ENCODE measurements at regions not wholly inside any gene's neighbourhood (a gene's known extent, or its start where the extent isn't known, plus 50 kb on each side); places are given as distances from the start of the nearest gene placed in this dataset.
"Not testable (repeated sequence)": the region's sequence is repeated elsewhere in the genome, so short reads cannot be mapped to it uniquely, and the experiment has no call there.

- no peak for DNase-seq
These were observed 405.0 kb upstream of the ZMIZ1 start for GRCh38 chr10:78663721-78664120.

DNA sequence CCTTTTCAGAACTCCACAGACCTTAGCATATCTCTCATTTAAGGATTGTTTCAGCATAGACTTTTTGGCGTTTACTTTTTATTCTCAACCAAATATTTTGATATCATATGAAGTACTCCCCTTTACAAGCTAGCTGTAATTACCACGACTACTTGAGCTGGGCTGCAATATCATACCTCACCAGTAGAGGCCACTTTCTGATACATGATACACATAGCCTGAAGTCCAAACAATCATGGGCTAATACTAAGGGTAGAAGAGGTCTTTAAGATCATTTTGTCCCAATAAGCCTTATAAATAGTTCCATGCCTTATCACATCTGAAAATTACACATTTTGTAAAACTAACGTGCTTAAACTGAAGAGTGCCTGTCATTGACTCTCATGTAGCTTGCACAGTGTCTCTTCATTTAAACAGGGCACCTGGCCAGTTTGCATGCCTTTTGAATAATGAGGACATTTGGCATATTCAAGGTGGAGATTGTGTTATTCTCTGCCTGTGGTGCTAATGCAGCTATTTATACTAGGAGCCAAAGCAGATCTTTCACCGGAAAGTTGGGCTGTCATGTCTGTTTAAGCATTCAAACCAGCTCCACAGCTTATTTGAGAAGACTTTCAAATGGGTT lies 403.7 kb upstream of the ZMIZ1 start:
- peak in 1 of 2 donors; percentile 4 for DNase-seq

GRCh38 chr10:78672918-78673317 lies 395.8 kb upstream of the ZMIZ1 start:
- DNase-seq: no peak

DNA sequence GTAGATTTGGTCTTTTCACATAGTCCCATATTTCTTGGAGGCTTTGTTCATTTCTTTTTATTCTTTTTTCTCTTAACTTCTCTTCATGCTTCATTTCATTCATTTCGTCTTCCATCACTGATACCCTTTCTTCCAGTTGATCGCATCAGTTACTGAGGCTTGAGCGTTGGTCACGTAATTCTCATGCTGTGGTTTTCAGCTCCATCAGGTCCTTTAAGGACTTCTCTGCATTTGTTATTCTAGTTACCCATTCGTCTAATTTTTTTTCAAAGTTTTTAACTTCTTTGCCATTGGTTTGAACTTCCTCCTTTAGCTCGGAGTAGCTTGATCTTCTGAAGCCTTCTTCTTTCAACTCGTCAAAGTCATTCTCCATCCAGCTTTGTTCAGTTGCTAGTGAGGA lies 387.6 kb upstream of the ZMIZ1 start:
- not testable (repeated sequence) for DNase-seq

DNA sequence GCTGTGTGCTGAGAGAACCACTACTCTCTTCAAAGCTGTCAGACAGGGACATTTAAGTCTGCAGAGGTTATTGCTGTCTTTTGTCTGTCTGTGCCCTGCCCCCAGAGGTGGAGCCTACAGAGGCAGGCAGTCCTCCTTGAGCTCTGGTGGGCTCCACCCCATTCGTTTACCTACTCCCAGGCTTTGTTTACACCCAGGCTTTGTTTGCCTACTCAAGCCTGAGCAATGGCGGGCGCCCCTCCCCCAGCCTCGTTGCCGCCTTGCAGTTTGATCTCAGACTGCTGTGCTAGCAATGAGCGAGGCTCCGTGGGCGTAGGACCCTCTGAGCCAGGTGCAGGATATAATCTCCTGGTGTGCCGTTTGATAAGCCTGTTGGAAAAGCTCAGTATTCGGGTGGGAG lies 386.8 kb upstream of the ZMIZ1 start:
- not testable (repeated sequence) for DNase-seq

GRCh38 chr10:78684947-78685346 lies 383.8 kb upstream of the ZMIZ1 start:
- DNase-seq: no peak

DNA sequence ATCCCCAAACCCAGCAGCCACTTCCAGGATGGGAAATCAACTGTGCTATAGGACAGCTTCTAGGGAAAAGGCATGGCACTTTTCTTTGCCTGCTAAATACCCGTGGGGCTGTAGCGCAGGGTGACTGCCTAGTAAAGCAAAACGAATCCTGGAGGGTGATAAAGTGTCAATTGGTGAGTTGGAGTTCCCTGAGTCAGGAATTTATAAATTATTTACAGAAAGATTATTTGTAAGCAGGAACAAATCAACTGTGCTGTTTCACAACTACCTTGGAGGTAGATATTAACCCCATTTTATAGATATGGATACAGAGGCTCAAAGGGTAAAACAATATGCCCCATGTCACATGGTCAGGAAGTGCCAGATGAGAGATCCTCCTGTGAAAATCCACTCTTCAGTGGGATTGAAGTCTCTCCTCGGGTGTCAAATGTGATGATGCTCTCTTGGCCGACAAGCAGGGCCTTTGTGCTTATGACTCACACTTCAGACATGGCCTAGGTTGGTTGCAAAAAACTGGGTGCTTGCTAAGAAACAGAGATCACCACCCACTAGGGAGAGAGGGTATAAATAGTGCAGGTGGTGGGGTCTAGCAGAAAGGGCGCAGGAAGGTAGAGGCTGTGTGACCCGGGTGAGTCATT lies 383.2 kb upstream of the ZMIZ1 start:
- no peak for DNase-seq

- DNase-seq: no peak
These were observed 382.2 kb upstream of the ZMIZ1 start for GRCh38 chr10:78686444-78687060.

- no peak for DNase-seq
These were observed 381.1 kb upstream of the ZMIZ1 start for GRCh38 chr10:78687626-78688025.

DNA sequence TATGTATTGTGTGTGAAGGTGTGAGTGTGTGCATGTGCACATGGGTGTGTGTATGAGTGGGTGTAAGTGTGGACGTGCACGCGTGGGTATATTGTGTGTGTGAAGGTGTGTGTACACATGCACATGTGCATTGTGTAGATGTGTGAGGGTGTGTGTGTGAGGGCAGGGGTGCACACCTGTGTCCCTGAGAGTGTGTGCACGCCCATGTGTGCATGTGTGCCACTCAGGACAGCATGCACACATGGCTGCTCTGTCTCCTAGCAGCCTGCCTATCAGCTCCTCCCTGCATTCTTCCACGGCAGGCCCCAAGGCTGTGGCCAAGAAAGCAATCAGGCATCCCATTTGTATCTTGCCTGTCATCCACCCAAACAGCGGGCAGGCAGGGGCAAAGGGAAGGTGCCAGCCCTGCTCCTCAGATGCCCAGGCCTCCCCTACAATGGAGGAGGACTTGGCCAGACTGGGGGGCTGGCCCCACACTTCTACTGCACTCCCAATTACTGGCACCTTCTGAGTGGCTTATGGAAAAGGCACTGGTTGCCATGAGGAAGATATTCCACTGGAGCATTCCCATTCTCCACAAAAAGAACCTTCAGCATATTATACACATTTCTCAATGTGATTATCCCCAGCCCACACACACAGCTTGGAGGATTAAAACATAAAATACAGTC lies 380.4 kb upstream of the ZMIZ1 start:
- no peak for DNase-seq

DNA sequence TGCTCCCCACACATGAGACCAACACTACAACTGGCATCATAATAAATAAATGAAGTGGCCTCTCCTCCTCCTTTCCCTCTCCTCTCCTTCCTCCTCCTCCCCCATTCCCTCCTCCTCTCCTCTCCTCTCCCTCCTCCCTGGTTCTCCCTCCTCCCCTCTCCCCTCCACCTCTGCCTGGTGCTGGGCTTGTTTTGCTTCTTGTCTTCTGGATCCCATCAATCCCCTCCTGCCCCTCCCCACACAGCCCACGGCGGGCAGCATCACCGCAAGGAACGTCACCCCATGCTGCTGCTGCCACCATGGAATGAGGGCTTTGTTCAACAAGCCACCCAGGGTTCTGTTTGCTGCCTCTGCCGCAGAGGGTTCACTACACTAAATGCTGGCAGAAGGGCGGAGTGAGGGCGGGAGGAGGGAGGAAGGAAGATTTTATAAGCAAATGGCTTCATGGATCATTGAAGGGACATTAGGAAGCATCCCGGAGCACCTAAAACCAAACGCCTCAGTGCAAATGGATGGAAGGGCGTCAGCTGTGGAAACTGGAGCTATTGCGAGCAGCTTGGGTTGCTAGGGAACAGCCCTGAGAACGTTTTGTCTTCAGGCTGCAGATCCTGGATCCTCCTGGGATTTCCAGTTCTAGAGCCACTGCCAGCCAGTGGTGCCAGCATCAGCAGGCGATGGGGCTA lies 379.7 kb upstream of the ZMIZ1 start:
- DNase-seq: no peak

- DNase-seq: no peak
These were observed 379.2 kb upstream of the ZMIZ1 start for GRCh38 chr10:78689584-78689935.

- no peak for DNase-seq
These were observed 378.2 kb upstream of the ZMIZ1 start for GRCh38 chr10:78690354-78691111.

DNA sequence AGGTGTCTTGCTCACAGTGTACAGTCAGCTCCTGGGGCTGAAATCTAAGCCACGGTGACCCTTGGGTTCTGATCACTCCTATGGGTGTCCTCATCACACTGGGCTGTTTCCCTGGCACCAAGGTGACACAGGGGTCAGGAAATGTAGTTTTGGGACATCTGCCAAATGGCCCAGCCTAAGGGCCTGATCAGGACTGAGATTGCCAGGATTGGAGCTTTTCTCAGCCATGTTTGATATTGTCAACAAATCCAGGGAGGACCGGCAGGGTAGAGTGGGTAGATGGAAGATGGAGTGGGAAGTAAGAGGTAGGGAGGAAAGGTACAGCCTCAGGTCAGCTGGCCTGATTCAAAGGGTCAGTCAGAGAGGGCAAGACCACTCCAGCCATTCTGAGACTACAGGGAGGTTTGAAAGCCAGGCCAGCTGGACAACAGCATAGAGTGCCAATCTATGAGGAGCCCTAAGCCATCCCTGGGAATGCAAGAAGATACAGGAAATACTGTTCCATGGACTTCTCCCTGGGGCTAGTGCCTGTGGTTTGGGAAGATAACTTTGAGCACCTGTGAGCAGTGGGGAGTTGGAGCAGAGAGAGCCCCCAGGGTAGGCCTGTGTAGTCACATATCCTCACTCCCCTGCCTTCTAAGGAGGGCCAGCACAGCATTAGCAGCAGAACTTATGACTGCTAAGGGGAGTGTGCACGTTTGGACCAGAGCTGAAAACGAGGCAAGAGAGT lies 377.3 kb upstream of the ZMIZ1 start:
- DNase-seq: no peak

- no peak for DNase-seq
These were observed 376.7 kb upstream of the ZMIZ1 start for GRCh38 chr10:78692071-78692470.

GRCh38 chr10:78695846-78696245 lies 372.9 kb upstream of the ZMIZ1 start:
- DNase-seq: no peak

DNA sequence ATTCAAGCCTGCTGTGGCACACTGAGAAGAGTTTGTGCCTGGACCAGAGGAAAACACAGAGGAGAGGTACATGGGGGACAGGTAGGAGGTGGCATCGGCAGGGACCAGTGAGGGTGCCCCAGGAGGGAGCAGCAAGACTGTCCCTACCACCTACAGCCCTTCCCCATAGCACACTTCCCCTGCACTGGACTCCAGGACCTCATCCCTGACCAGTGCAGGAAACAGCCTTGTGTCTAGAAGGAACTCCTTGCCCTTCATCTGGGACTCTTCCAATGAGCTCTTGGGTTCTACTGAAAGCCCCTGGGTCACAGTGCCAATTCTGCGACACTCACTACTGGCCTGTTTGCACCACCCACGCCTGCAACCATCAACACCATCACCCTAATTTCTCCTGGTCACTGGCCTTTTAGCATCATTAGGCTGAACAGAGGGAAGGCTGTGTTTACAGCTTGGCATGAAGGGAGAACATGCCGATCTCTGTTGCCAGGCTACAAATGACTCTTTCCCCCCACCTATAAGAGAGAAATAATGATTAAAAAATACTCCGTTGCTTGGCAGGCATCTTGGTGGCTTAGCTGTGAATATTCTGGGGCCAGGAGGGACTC lies 371.9 kb upstream of the ZMIZ1 start:
- no peak for DNase-seq

DNA sequence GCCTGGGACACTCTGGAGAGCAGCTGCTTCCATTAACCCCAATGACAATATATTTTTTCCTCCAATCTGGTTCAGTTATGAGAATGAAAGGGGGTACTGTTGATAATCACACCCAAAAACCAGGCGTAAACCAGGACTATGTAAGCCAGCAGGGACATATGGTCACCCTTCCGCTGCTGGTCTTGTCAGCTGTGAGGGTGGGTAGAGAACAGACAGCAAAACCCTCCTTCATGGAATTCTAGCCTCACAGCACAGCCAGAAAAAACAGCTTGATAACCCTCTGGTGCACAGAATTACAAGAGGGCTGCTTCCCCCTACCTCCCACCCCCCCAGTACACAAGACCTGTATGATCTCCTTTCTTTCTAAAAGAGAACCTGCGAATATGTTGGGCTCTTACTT lies 368.8 kb upstream of the ZMIZ1 start:
- DNase-seq: no peak

GRCh38 chr10:78700413-78700812 lies 368.4 kb upstream of the ZMIZ1 start:
- DNase-seq: no peak

- DNase-seq: no peak
These were observed 367.8 kb upstream of the ZMIZ1 start for GRCh38 chr10:78700816-78701520.

DNA sequence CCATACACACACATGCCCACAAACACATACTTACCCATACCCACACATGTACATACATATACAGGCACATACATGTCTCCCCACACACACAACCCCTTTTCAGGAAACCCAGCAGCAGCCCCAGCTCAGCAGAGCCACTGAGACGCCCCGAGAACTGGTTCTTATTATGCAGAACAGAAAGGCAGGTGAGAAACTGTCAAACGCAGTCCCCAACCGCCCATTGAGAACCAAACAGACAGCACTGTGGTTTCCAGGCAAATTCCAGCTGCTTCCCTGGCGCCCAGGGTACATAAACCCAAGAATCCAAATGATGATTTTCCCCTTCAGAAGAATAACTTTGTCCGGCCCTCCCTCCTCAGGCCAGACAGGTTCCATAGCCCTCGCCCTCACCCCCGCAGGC lies 366.6 kb upstream of the ZMIZ1 start:
- DNase-seq: no peak
